ENCODE measurements at regions not wholly inside any gene's neighbourhood (a gene's known extent, or its start where the extent isn't known, plus 50 kb on each side); places are given as distances from the start of the nearest gene placed in this dataset.

DNA sequence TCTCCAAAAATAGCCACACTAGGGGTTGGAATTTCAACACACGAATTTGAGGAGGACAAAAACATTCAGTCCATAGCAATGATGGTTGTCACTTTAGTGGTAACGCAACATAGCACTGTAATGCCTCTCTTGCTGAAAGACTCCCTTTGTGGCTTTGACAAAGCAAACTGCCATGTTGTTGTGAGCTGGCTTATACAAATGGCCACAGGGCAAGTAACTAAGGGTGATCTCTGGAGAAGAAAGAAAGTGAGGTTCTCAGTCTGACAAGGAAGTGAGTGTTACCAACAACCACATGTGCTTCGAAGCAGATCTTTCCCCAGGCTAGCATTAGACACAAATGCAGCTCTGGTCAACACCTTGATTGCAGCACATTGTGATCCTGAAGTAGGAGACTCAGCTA is 79.1 kb upstream of the PCDH17 start:
- TF ChIP-seq CREB1 (IDR thresholded peaks at IDR 0.05; ENCODE audit: low read depth) (no peak), YY1 (IDR thresholded peaks at IDR 0.05; ENCODE audit: low read depth) (no peak), USF1 (IDR thresholded peaks at IDR 0.05) (no peak), TEAD4 (IDR thresholded peaks at IDR 0.05) (no peak), TAF1 (IDR thresholded peaks at IDR 0.05; ENCODE audit: low read depth) (no peak)

GRCh38 chr13:57553932-57554331 is 77.6 kb upstream of the PCDH17 start:
- TF ChIP-seq ZBTB7A (IDR thresholded peaks at IDR 0.05; ENCODE audit: low read depth) (no peak), TAF1 (IDR thresholded peaks at IDR 0.05; ENCODE audit: low read depth) (no peak), TEAD4 (IDR thresholded peaks at IDR 0.05) (no peak), NFIC (IDR thresholded peaks at IDR 0.05) (no peak)

GRCh38 chr13:57558051-57558467 is 73.5 kb upstream of the PCDH17 start:
- TF ChIP-seq ZBTB7A (IDR thresholded peaks at IDR 0.05; ENCODE audit: low read depth) (no peak), RAD21 (IDR thresholded peaks at IDR 0.05; ENCODE audit: low read depth) (peak; percentile 28; the same call in 1 of the 2 replicates)

DNA sequence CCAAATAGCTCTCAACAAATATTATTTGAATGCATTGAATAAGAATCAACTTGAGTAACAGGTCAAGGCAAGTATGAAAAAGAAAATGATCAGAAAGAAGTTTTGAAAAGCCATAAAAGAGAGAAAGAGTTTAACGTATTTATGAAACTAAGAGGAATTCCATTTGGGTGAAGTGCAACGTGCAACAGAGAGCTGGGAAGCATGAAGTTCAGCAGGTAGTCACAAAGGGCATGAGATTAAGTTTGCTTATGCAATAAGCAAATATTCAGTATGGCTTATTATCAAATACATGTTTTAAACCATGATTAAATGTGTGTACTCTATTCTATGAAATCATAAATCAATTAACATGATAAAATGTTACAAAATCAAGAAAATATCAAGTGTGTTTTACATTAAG is 62.7 kb upstream of the PCDH17 start:
- TF ChIP-seq CEBPB (IDR thresholded peaks at IDR 0.05) (no peak), FOXM1 (IDR thresholded peaks at IDR 0.05; ENCODE audit: borderline replicate concordance, low read depth) (no peak), EP300 (IDR thresholded peaks at IDR 0.05; ENCODE audit: borderline replicate concordance) (no peak), TCF12 (IDR thresholded peaks at IDR 0.05; ENCODE audit: low read depth) (no peak), YY1 (IDR thresholded peaks at IDR 0.05; ENCODE audit: low read depth) (no peak), TAF1 (IDR thresholded peaks at IDR 0.05; ENCODE audit: low read depth) (no peak), ZBTB7A (IDR thresholded peaks at IDR 0.05; ENCODE audit: low read depth) (no peak), TEAD4 (IDR thresholded peaks at IDR 0.05) (no peak), CREB1 (IDR thresholded peaks at IDR 0.05; ENCODE audit: low read depth) (no peak), RAD21 (IDR thresholded peaks at IDR 0.05; ENCODE audit: low read depth) (no peak), EGR1 (IDR thresholded peaks at IDR 0.05) (no peak), USF1 (IDR thresholded peaks at IDR 0.05) (no peak), NFIC (IDR thresholded peaks at IDR 0.05) (no peak)
- TF ChIP-seq, protein P1, sequence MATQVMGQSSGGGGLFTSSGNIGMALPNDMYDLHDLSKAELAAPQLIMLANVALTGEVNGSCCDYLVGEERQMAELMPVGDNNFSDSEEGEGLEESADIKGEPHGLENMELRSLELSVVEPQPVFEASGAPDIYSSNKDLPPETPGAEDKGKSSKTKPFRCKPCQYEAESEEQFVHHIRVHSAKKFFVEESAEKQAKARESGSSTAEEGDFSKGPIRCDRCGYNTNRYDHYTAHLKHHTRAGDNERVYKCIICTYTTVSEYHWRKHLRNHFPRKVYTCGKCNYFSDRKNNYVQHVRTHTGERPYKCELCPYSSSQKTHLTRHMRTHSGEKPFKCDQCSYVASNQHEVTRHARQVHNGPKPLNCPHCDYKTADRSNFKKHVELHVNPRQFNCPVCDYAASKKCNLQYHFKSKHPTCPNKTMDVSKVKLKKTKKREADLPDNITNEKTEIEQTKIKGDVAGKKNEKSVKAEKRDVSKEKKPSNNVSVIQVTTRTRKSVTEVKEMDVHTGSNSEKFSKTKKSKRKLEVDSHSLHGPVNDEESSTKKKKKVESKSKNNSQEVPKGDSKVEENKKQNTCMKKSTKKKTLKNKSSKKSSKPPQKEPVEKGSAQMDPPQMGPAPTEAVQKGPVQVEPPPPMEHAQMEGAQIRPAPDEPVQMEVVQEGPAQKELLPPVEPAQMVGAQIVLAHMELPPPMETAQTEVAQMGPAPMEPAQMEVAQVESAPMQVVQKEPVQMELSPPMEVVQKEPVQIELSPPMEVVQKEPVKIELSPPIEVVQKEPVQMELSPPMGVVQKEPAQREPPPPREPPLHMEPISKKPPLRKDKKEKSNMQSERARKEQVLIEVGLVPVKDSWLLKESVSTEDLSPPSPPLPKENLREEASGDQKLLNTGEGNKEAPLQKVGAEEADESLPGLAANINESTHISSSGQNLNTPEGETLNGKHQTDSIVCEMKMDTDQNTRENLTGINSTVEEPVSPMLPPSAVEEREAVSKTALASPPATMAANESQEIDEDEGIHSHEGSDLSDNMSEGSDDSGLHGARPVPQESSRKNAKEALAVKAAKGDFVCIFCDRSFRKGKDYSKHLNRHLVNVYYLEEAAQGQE (IDR thresholded peaks at IDR 0.05; ENCODE audit: low read depth), result no peak
- TF ChIP-seq, protein P2, sequence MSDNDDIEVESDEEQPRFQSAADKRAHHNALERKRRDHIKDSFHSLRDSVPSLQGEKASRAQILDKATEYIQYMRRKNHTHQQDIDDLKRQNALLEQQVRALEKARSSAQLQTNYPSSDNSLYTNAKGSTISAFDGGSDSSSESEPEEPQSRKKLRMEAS (IDR thresholded peaks at IDR 0.05), result no peak

DNA sequence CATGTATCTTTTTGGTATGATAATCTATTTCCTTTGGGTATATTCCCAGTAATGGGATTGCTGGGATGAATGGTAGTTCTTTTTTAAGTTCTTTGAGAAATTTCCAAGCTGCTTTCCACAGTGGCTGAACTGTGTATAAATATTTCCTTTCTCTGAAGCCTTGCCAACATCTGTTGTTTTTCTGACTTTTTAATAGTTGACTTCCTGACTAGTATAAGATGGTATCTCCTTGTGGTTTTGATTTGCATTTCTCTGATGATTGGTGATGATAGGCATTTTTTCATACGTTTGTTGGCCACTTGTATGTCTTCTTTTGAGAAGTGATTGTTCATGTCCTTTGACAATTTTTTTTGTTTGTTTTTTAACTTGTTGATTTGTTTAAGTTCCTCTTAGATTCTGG is 61.6 kb upstream of the PCDH17 start:
- TF ChIP-seq EGR1 (IDR thresholded peaks at IDR 0.05), result no peak
- TF ChIP-seq TAF1 (IDR thresholded peaks at IDR 0.05; ENCODE audit: low read depth), result no peak
- no peak for TF ChIP-seq EP300 (IDR thresholded peaks at IDR 0.05; ENCODE audit: borderline replicate concordance)
- TF ChIP-seq, protein P1 (IDR thresholded peaks at IDR 0.05; ENCODE audit: low read depth), result no peak
- no peak for TF ChIP-seq CREB1 (IDR thresholded peaks at IDR 0.05; ENCODE audit: low read depth)
- no peak for TF ChIP-seq ZBTB7A (IDR thresholded peaks at IDR 0.05; ENCODE audit: low read depth)
- TF ChIP-seq FOXM1 (IDR thresholded peaks at IDR 0.05; ENCODE audit: borderline replicate concordance, low read depth), result no peak
- TF ChIP-seq YY1 (IDR thresholded peaks at IDR 0.05; ENCODE audit: low read depth), result no peak
